H1 (cell line): ENCODE measurements at regions not wholly inside any gene's neighbourhood (a gene's known extent, or its start where the extent isn't known, plus 50 kb on each side); places are given as distances from the start of the nearest gene placed in this dataset.

ENCODE experiments used
- CTCF ChIA-PET: fragments of 300-600 bp; sonication (Branson Sonifier 250); formaldehyde crosslinking; loops from one replicate; lab custom pipeline; 2021; ENCODE audit not compliant: partially characterized antibody; lab: Charles Lee
- POLR2A ChIA-PET: fragments of 300-600 bp; sonication (Branson Sonifier 250); formaldehyde crosslinking; loops from one replicate; lab custom pipeline; 2021; ENCODE audit warnings: inconsistent platforms; ENCODE audit not compliant: partially characterized antibody; lab: Charles Lee
- DNase-seq, 2 experiments: peaks; one replicate each; pipeline versions ENCODE4 v3.0.0 to v3.0.0-alpha.2; 2010 to 2022; ENCODE audit warnings: low spot score in 2 of 2, low read depth in 1 of 2, mixed read lengths in 1 of 2
- FAIRE-seq: peaks from 2 replicates; lab custom pipeline; 2011; peaks lifted over from hg19 to GRCh38; lab: Jason Lieb, UNC
- H2AFZ ChIP-seq: 2 replicates; pipeline ENCODE4 v1.8.1; 2012; ENCODE audit warnings: low read length, inconsistent platforms
- H2AK5ac ChIP-seq: 2 replicates; pipeline ENCODE4 v1.6.1; 2013; ENCODE audit warnings: low read depth, low read length
- H2BK120ac ChIP-seq: replicated peaks from 2 replicates; pipeline ENCODE3; 2013; ENCODE audit warnings: low read depth, low read length, inconsistent platforms
- H2BK12ac ChIP-seq: 2 replicates; pipeline ENCODE4 v1.6.1; 2013; ENCODE audit warnings: low read depth, low read length
- H2BK15ac ChIP-seq: 2 replicates; pipeline ENCODE4 v1.6.1; 2013; ENCODE audit warnings: low read length
- H2BK20ac ChIP-seq: 2 replicates; pipeline ENCODE4 v1.6.1; 2013; ENCODE audit warnings: low read length
- H2BK5ac ChIP-seq: 2 replicates; pipeline ENCODE4 v1.6.1; 2013; ENCODE audit warnings: low read depth, low read length
- H3K14ac ChIP-seq: 2 replicates; pipeline ENCODE4 v1.6.1; 2013; ENCODE audit warnings: inconsistent platforms; ENCODE audit not compliant: insufficient read length
- H3K18ac ChIP-seq: 2 replicates; pipeline ENCODE4 v1.6.1; 2013; ENCODE audit warnings: low read length; ENCODE audit errors: extremely low read depth
- H3K23ac ChIP-seq: 2 replicates; pipeline ENCODE4 v1.6.1; 2013; ENCODE audit warnings: inconsistent platforms; ENCODE audit not compliant: insufficient read length
- H3K23me2 ChIP-seq: 2 replicates; pipeline ENCODE4 v1.6.1; 2013; ENCODE audit warnings: low read depth, low read length
- H3K27ac ChIP-seq: 2 replicates; pipeline ENCODE4 v1.6.1; 2011; ENCODE audit warnings: low read depth, low read length, inconsistent platforms
- H3K27me3 ChIP-seq, 4 experiments: replicated peaks in 1 of 4; 1 replicate in 1 of 4; 2 replicates in 3 of 4; pipeline versions ENCODE4 v1.6.1 to v1.8.1; 2011 to 2013; ENCODE audit warnings: low read length in 3 of 4, mild to moderate bottlenecking in 3 of 4, inconsistent platforms in 2 of 4, mixed read lengths in 2 of 4, moderate library complexity in 1 of 4; ENCODE audit not compliant: control insufficient read depth in 3 of 4, insufficient read depth in 3 of 4; ENCODE audit errors: extremely low read depth in 1 of 4
- H3K36me3 ChIP-seq, 4 experiments: 2 replicates each; pipeline versions ENCODE4 v1.6.1 to v1.8.1; 2011 to 2013; ENCODE audit warnings: mild to moderate bottlenecking in 4 of 4, low read length in 3 of 4, moderate library complexity in 2 of 4, control low read depth in 1 of 4, inconsistent platforms in 1 of 4; ENCODE audit not compliant: insufficient read depth in 4 of 4, control insufficient read depth in 2 of 4
- H3K4ac ChIP-seq: replicated peaks from 2 replicates; pipeline ENCODE3; 2013; ENCODE audit warnings: low read length, low read depth, mixed read lengths, inconsistent platforms; ENCODE audit not compliant: insufficient read length
- H3K4me1 ChIP-seq, 4 experiments: replicated peaks in 1 of 4; 1 replicate in 1 of 4; 2 replicates in 3 of 4; pipeline versions ENCODE4 v1.6.1 to v1.8.1; 2011 to 2013; ENCODE audit warnings: low read length in 3 of 4, inconsistent platforms in 2 of 4, mixed read lengths in 1 of 4; ENCODE audit not compliant: insufficient read depth in 4 of 4, control insufficient read depth in 3 of 4
- H3K4me2 ChIP-seq, 2 experiments: 2 replicates each; pipeline versions ENCODE4 v1.6.1 to v1.8.1; 2011 to 2013; ENCODE audit warnings: low read depth in 2 of 2, low read length in 2 of 2, control low read depth in 1 of 2, inconsistent platforms in 1 of 2, mild to moderate bottlenecking in 1 of 2; ENCODE audit not compliant: insufficient read depth in 1 of 2
- H3K4me3 ChIP-seq, 4 experiments: fragments of 200-600, 300-600 bp in 1 of 4; sonication (generic), shearing (Covaris generic), sonication (Bioruptor Twin) in 1 of 4; 2 replicates each; pipeline versions ENCODE4 v1.5.1 to v1.8.1; 2011 to 2016; ENCODE audit warnings: low read length in 4 of 4, low read depth in 3 of 4, control low read depth in 2 of 4, inconsistent platforms in 2 of 4, mild to moderate bottlenecking in 2 of 4, mixed read lengths in 1 of 4, moderate library complexity in 1 of 4; ENCODE audit not compliant: insufficient read depth in 2 of 4; ENCODE audit errors: extremely low read depth in 1 of 4
- H3K56ac ChIP-seq: replicated peaks from 2 replicates; pipeline ENCODE3; 2013; ENCODE audit warnings: low read depth, mild to moderate bottlenecking, mixed read lengths, low read length, inconsistent platforms; ENCODE audit not compliant: insufficient read length
- H3K79me1 ChIP-seq: 2 replicates; pipeline ENCODE4 v1.6.1; 2013; ENCODE audit warnings: low read depth, low read length, control low read depth
- H3K79me2 ChIP-seq, 2 experiments: 2 replicates each; pipeline versions ENCODE4 v1.6.1 to v1.8.1; 2012 to 2013; ENCODE audit warnings: low read length in 2 of 2, mild to moderate bottlenecking in 2 of 2, inconsistent platforms in 1 of 2; ENCODE audit not compliant: insufficient read depth in 2 of 2, control insufficient read depth in 1 of 2
- H3K9ac ChIP-seq, 4 experiments: replicated peaks in 1 of 4; 1 replicate in 1 of 4; 2 replicates in 3 of 4; pipeline versions ENCODE4 v1.6.1 to v1.8.1; 2011 to 2013; ENCODE audit warnings: low read depth in 3 of 4, low read length in 3 of 4, control low read depth in 2 of 4, mild to moderate bottlenecking in 2 of 4, moderate library complexity in 2 of 4, inconsistent platforms in 1 of 4; ENCODE audit errors: extremely low read depth in 1 of 4
- H3K9me3 ChIP-seq, 2 experiments: 2 replicates each; pipeline versions ENCODE4 v1.6.1 to v1.8.1; 2012 to 2013; ENCODE audit warnings: mild to moderate bottlenecking in 2 of 2, moderate library complexity in 2 of 2, control low read depth in 1 of 2, inconsistent platforms in 1 of 2, low read depth in 1 of 2, low read length in 1 of 2, mixed read lengths in 1 of 2; ENCODE audit not compliant: insufficient read depth in 2 of 2
- H4K20me1 ChIP-seq, 2 experiments: replicated peaks in 1 of 2; 2 replicates each; pipeline versions ENCODE3 to v1.8.1; 2011 to 2013; ENCODE audit warnings: inconsistent platforms in 2 of 2, low read length in 2 of 2, mild to moderate bottlenecking in 1 of 2; ENCODE audit not compliant: insufficient read depth in 2 of 2, control insufficient read depth in 1 of 2
- H4K5ac ChIP-seq: 2 replicates; pipeline ENCODE4 v1.6.1; 2013; ENCODE audit warnings: low read length, low read depth, mixed read lengths, inconsistent platforms; ENCODE audit not compliant: insufficient read length
- H4K8ac ChIP-seq: 2 replicates; pipeline ENCODE4 v1.8.0; 2013; ENCODE audit warnings: mild to moderate bottlenecking, moderate library complexity, low read length, inconsistent platforms; ENCODE audit not compliant: insufficient read depth; ENCODE audit errors: extremely low read depth
- H4K91ac ChIP-seq: replicated peaks from 2 replicates; pipeline ENCODE3; 2013; ENCODE audit warnings: low read length, mixed read lengths, inconsistent platforms; ENCODE audit not compliant: insufficient read length
- ATF2 ChIP-seq: IDR thresholded peaks from 2 replicates; pipeline ENCODE4 v1.6.1; 2012; ENCODE audit warnings: low read length, inconsistent platforms
- BCL11A ChIP-seq, 2 experiments: IDR thresholded peaks; one replicate each; pipeline ENCODE4 v1.6.1; 2011; ENCODE audit warnings: low read depth in 2 of 2, low read length in 2 of 2, mild to moderate bottlenecking in 2 of 2
- EGR1 ChIP-seq: IDR thresholded peaks from 2 replicates; pipeline ENCODE4 v1.6.1; 2011; ENCODE audit warnings: low read depth, low read length, borderline replicate concordance
- GABPA ChIP-seq: IDR thresholded peaks from 2 replicates; pipeline ENCODE4 v1.6.1; 2011; ENCODE audit warnings: mild to moderate bottlenecking, low read length, moderate library complexity, borderline replicate concordance; ENCODE audit not compliant: insufficient read depth
- GTF2F1 ChIP-seq: IDR thresholded peaks from 2 replicates; pipeline ENCODE4 v1.6.1; 2012; ENCODE audit warnings: low read depth, low read length, improper control_type of control experiment, borderline replicate concordance
- HDAC6 ChIP-seq: IDR thresholded peaks from one replicate; pipeline ENCODE4 v1.7.1; 2012; ENCODE audit warnings: low read depth, mild to moderate bottlenecking, inconsistent platforms, low read length, moderate library complexity
- JUN ChIP-seq: IDR thresholded peaks from 2 replicates; pipeline ENCODE4 v1.6.1; 2011; ENCODE audit warnings: low read depth, mild to moderate bottlenecking, improper control_type of control experiment, low read length
- JUND ChIP-seq: IDR thresholded peaks from 2 replicates; pipeline ENCODE4 v1.6.1; 2011; ENCODE audit warnings: mild to moderate bottlenecking, improper control_type of control experiment, low read length
- KDM5A ChIP-seq: fragments of 200-600 bp; IDR thresholded peaks from 2 replicates; pipeline ENCODE4 v1.7.1; 2012; ENCODE audit warnings: mild to moderate bottlenecking, low read length, inconsistent platforms, mixed read lengths
- PHF8 ChIP-seq: fragments of 200-600 bp; sonication (generic); conservative IDR thresholded peaks from 2 replicates; pipeline ENCODE4 v1.7.1; 2012; ENCODE audit warnings: low read depth, mild to moderate bottlenecking, inconsistent platforms, low read length, moderate library complexity
- SAP30 ChIP-seq: fragments of 300-600 bp; sonication (generic); IDR thresholded peaks from 2 replicates; pipeline ENCODE4 v1.7.1; 2012; ENCODE audit warnings: low read length, moderate library complexity, mild to moderate bottlenecking, inconsistent platforms; ENCODE audit not compliant: insufficient read depth, insufficient replicate concordance
- SP2 ChIP-seq: IDR thresholded peaks from 2 replicates; pipeline ENCODE4 v1.6.1; 2012; ENCODE audit warnings: mild to moderate bottlenecking, low read length, inconsistent platforms
- TCF12 ChIP-seq: IDR thresholded peaks from 2 replicates; pipeline ENCODE4 v1.6.1; 2011; ENCODE audit warnings: low read depth, mild to moderate bottlenecking, low read length
- YY1 ChIP-seq: IDR thresholded peaks from 2 replicates; pipeline ENCODE4 v1.6.1; 2011; ENCODE audit warnings: low read depth, mild to moderate bottlenecking, low read length
- WGBS, 2 experiments: shearing (Covaris generic) in 1 of 2; methylation state at CpG; one replicate each; pipeline versions ENCODE4 v1.1.6 to v1.1.7; 2013 to 2015; ENCODE audit warnings: low lambda C conversion rate in 2 of 2, mixed read lengths in 2 of 2, inconsistent platforms in 1 of 2, low coverage in 1 of 2, missing lambda C conversion rate in 1 of 2; ENCODE audit not compliant: insufficient replicate concordance in 2 of 2, insufficient coverage in 1 of 2, insufficient read length in 1 of 2; ENCODE audit errors: extremely low coverage in 1 of 2, missing lambda C conversion rate in 1 of 2; 5-methylcytosine and 5-hydroxymethylcytosine counted together

- ChIA-PET POLR2A (no interaction called here), CTCF (interaction anchor here (1.3 kb wide), 1 partner anchor 9 kb away, joined by 3 read pairs; no protein-coding TSS in a partner anchor)
- Histone ChIP-seq H3K14ac (no peak overlapping the region), H3K56ac (no peak overlapping the region), H3K79me2 (no peaks in the 10 kb centered on the region), H3K23ac (no peak overlapping the region), H2AFZ (no peak overlapping the region), H3K9ac (no peak overlapping the region), H2BK20ac (no peak overlapping the region), H4K5ac (no peak overlapping the region), H3K23me2 (no peaks in the 10 kb centered on the region), H3K18ac (no peak overlapping the region), H3K27ac (no peak overlapping the region), H2AK5ac (no peak overlapping the region), H2BK5ac (no peak overlapping the region), H3K9me3 (peaks cover 3 to 5% of the 10 kb centered on the region in 2 experiments; a peak in 1 of 4 replicates), H4K8ac (no peak overlapping the region), H2BK15ac (no peak overlapping the region), H3K4ac (no peak overlapping the region), H3K4me3 (no peak overlapping the region), H2BK12ac (no peak overlapping the region), H3K79me1 (no peaks in the 10 kb centered on the region), H4K20me1 (no peaks in the 10 kb centered on the region), H3K4me1 (no peaks in the 10 kb centered on the region), H2BK120ac (no peak overlapping the region), H3K4me2 (no peak overlapping the region), H3K27me3 (no peaks in the 10 kb centered on the region), H3K36me3 (no peaks in the 10 kb centered on the region), H4K91ac (no peak overlapping the region)
- 93% methylated on average over 9 of the region's 9 CpGs; no CpG with 5 or more reads in 1 of the 2 experiments for WGBS, 2 experiments
- TF ChIP-seq YY1 (no peak), GABPA (no peak), TCF12 (no peak), EGR1 (no peak), SP2 (no peak), GTF2F1 (no peak), BCL11A (IDR thresholded peaks at IDR 0.05; ENCODE audit: low read depth in 2 of 2, low read length in 2 of 2) (no peak), PHF8 (no peak), HDAC6 (no peak), KDM5A (no peak), JUN (no peak), SAP30 (no peak), ATF2 (no peak), JUND (no peak)
- FAIRE-seq (no peak), DNase-seq (peak in 1 of 2 experiments; percentile 19)
These were observed 234.4 kb downstream of the NDUFA10 start for GRCh38 chr2:239790721-239791120.
